ENCODE measurements at regions not wholly inside any gene's neighbourhood (a gene's known extent, or its start where the extent isn't known, plus 50 kb on each side); places are given as distances from the start of the nearest gene placed in this dataset.

DNA sequence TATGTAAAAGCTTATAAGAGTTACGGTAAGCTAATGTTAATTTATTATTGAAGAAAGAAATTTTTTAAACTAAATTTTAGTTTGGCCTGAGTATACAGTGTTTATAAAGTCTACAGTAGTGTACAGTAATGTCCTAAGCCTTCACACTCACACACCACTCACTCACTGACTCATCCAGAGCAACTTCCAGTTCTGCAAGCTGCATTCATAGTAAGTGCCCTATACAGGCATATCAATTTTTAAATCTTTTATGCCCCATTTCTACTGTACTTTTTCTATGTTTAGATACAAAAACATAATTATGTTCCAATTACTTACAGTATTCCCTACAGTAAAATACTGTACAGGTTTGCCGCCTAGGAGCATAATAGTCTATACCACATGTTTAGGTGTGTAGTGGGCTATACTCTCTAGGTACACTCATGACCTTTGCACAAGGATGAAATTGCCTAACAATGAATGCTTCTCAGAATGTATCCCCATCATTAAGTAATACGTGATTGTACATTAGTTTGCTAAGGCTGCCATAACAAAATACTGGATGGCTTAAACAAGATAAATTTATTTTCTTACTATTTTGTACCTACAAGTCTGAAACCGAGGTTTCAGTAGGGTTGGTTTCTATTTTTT, 333.8 kb upstream of the PCDH7 start:
- Histone ChIP-seq H3K4me1 (ENCODE audit: insufficient read depth) (no peaks in the 10 kb centered on the region), H3K4me3 (no peak overlapping the region), H3K36me3 (no peaks in the 10 kb centered on the region), H3K27me3 (no peaks in the 10 kb centered on the region), H3K27ac (no peak overlapping the region), H3K9me3 (no peaks in the 10 kb centered on the region)
- DNase-seq: no peak
- intact Hi-C loops (cut with DNase I): no loop called here
- 94 to 96% (median 94%) methylated on average over 4 of the region's 4 CpGs for WGBS, 3 donors
- TF ChIP-seq EP300 (IDR thresholded peaks at IDR 0.05): no peak

DNA sequence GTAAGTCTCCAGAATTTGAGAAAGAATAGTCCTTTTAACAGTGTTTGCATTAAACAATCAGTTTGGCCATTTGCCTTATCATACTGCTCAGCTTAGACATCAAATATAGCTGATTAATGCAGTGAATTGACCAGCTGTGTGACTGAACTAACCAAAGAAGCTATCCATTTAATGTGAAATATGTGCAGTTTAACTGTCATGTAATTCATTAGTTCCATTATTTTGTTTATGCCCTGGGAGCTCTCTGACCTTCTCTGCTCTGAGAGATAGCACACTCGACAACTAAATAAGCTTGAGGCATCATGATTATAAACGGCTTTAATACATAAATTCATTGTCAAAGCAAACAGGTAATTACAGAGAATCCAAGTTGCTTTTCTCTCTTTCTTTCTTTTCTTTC, 324.3 kb upstream of the PCDH7 start:
- Histone ChIP-seq H3K27ac (no peak overlapping the region), H3K4me3 (no peak overlapping the region), H3K27me3 (no peaks in the 10 kb centered on the region), H3K36me3 (no peaks in the 10 kb centered on the region), H3K4me1 (ENCODE audit: insufficient read depth) (no peaks in the 10 kb centered on the region), H3K9me3 (no peaks in the 10 kb centered on the region)
- TF ChIP-seq EP300 (IDR thresholded peaks at IDR 0.05) (no peak), POLR2A (IDR thresholded peaks at IDR 0.05) (no peak)
- TF ChIP-seq, protein P1, sequence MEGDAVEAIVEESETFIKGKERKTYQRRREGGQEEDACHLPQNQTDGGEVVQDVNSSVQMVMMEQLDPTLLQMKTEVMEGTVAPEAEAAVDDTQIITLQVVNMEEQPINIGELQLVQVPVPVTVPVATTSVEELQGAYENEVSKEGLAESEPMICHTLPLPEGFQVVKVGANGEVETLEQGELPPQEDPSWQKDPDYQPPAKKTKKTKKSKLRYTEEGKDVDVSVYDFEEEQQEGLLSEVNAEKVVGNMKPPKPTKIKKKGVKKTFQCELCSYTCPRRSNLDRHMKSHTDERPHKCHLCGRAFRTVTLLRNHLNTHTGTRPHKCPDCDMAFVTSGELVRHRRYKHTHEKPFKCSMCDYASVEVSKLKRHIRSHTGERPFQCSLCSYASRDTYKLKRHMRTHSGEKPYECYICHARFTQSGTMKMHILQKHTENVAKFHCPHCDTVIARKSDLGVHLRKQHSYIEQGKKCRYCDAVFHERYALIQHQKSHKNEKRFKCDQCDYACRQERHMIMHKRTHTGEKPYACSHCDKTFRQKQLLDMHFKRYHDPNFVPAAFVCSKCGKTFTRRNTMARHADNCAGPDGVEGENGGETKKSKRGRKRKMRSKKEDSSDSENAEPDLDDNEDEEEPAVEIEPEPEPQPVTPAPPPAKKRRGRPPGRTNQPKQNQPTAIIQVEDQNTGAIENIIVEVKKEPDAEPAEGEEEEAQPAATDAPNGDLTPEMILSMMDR (IDR thresholded peaks at IDR 0.05): no peak
- DNase-seq: no peak
- intact Hi-C loops (cut with DNase I): no loop called here
- WGBS, 3 donors: 23 to 27% (median 27%) methylated on average over 2 of the region's 2 CpGs

DNA sequence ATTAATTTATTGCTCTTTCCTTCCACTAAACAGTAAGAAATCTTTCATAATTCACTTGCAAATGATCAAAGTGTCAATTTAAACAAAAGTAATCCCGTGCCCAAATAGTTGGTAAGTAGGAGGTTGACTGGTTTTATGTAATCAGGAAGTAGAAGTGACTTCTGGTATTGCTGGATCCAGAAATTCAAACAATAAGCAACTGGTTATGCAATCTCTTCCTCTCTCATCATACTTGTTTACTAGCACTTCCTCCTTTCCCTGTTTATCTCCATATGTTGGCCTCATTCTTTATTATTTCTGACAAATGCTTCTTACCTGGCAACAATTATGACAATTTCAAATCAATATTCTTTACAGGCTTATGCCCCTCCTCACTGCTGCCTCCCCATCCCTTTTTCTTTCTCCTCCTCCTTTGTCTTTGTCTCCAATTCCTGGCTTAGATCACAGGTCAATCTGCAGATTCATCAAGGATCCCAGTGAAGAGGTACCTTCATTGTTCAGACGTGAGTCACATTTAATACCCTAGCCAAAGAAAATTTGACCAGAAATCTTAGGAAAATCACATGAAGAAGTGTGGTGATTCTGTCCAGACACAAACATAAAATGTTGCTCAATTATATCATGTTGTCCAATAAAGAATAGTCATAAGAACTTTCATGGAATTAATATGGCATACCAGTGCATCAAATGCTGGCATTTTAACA, 323.2 kb upstream of the PCDH7 start:
- no peaks in the 10 kb centered on the region for H3K9me3 ChIP-seq
- no peak for TF ChIP-seq EP300 (IDR thresholded peaks at IDR 0.05)
- no peak for TF ChIP-seq POLR2A (IDR thresholded peaks at IDR 0.05)
- TF ChIP-seq, protein P1 (IDR thresholded peaks at IDR 0.05): no peak
- H3K27ac ChIP-seq: no peak overlapping the region
- no peaks in the 10 kb centered on the region for H3K4me1 ChIP-seq (ENCODE audit: insufficient read depth)
- intact Hi-C loops (cut with DNase I): no loop called here
- no peaks in the 10 kb centered on the region for H3K27me3 ChIP-seq
- 47 to 54% (median 48%) methylated on average over 2 of the region's 2 CpGs for WGBS, 3 donors
- H3K36me3 ChIP-seq: no peaks in the 10 kb centered on the region
- no peak overlapping the region for H3K4me3 ChIP-seq
- DNase-seq: no peak

DNA sequence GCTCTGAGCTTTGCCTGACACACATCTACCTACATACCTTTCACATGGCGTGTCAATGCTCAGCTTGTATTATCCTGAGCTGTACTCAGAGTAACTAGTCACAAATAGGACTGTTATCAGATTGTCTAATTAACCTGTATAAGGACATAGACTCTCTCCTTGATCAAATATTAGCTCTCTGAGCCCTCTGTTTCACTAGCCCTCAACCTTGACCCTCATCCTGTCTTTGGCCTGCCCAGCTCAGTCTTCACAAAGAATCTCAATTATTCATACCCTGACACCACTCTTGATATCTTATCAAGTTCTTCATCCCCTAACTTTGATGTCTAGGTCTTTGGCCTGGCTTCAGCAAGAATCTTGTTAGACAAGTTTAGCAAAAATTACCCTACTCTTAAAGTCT, 320.7 kb upstream of the PCDH7 start:
- no peaks in the 10 kb centered on the region for H3K4me1 ChIP-seq (ENCODE audit: insufficient read depth)
- WGBS, 3 donors: 92 to 96% (median 96%) methylated on average over 1 of the region's 1 CpG
- DNase-seq: no peak
- H3K27me3 ChIP-seq: no peaks in the 10 kb centered on the region
- intact Hi-C loops (cut with DNase I): no loop called here
- H3K36me3 ChIP-seq: no peaks in the 10 kb centered on the region
- H3K9me3 ChIP-seq: no peaks in the 10 kb centered on the region
- H3K4me3 ChIP-seq: no peak overlapping the region
- TF ChIP-seq, protein P1 (IDR thresholded peaks at IDR 0.05): no peak
- TF ChIP-seq POLR2A (IDR thresholded peaks at IDR 0.05): no peak
- H3K27ac ChIP-seq: no peak overlapping the region

DNA sequence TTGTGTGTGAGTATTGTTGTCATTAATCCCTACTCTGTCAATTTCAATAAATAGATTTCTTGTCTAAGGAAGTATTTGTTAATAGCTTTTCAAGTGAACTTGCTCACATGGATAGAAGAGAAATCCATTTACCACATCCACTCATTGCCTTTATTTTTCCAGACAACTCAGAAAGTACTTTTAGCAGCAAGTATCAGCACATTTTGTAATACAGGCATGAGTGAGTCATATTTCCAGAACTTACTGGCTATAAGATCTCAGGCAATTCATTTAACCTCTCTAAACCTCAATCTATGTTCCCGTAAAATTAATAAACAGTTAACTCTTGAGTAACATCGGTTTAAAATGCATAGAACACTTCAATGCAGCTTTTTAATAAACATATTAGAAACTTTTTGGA, 317.9 kb upstream of the PCDH7 start:
- no peaks in the 10 kb centered on the region for H3K27me3 ChIP-seq
- H3K9me3 ChIP-seq: no peaks in the 10 kb centered on the region
- H3K36me3 ChIP-seq: no peaks in the 10 kb centered on the region
- no peak for DNase-seq
- 80 to 92% (median 88%) methylated on average over 2 of the region's 2 CpGs for WGBS, 3 donors
- TF ChIP-seq, protein P1 (IDR thresholded peaks at IDR 0.05): no peak
- TF ChIP-seq POLR2A (IDR thresholded peaks at IDR 0.05) (no peak), EP300 (IDR thresholded peaks at IDR 0.05) (no peak)
- intact Hi-C loops (cut with DNase I): no loop called here
- no peak overlapping the region for H3K4me3 ChIP-seq
- no peaks in the 10 kb centered on the region for H3K4me1 ChIP-seq (ENCODE audit: insufficient read depth)
- H3K27ac ChIP-seq: no peak overlapping the region
